PFSK-1 (cell line): ENCODE measurements at regions not wholly inside any gene's neighbourhood (a gene's known extent, or its start where the extent isn't known, plus 50 kb on each side); places are given as distances from the start of the nearest gene placed in this dataset.

Source experiments
- FOXP2 ChIP-seq: optimal IDR thresholded peaks from 2 replicates; pipeline ENCODE3; 2011; ENCODE audit warnings: borderline replicate concordance, control low read depth, inconsistent platforms; ENCODE audit not compliant: insufficient read depth; ENCODE audit errors: extremely low read length, extremely low read depth
- POLR2AphosphoS5 ChIP-seq: IDR thresholded peaks from 2 replicates; pipeline ENCODE4 v1.6.1; 2012; ENCODE audit warnings: low read depth, mild to moderate bottlenecking, control low read depth, low read length, moderate library complexity
- SIN3A ChIP-seq: IDR thresholded peaks from 2 replicates; pipeline ENCODE4 v1.6.1; 2012; ENCODE audit warnings: mild to moderate bottlenecking, low read length, moderate library complexity, borderline replicate concordance; ENCODE audit not compliant: insufficient read depth
- TAF1 ChIP-seq: IDR thresholded peaks from 2 replicates; pipeline ENCODE4 v1.6.1; 2012; ENCODE audit warnings: low read length, control low read depth, borderline replicate concordance; ENCODE audit not compliant: insufficient read depth
- TF ChIP-seq, protein P1 (sequence below), 2 experiments: IDR thresholded peaks; 2 replicates each; pipeline versions ENCODE4 v1.6.1 to v1.8.0; 2011 to 2012; ENCODE audit warnings: low read depth in 2 of 2, low read length in 2 of 2, control low read depth in 1 of 2, inconsistent platforms in 1 of 2, mild to moderate bottlenecking in 1 of 2, moderate library complexity in 1 of 2; ENCODE audit not compliant: insufficient read depth in 1 of 2

- TF ChIP-seq POLR2AphosphoS5 (no peak), TAF1 (no peak), FOXP2 (no peak), SIN3A (no peak)
- TF ChIP-seq, protein P1, sequence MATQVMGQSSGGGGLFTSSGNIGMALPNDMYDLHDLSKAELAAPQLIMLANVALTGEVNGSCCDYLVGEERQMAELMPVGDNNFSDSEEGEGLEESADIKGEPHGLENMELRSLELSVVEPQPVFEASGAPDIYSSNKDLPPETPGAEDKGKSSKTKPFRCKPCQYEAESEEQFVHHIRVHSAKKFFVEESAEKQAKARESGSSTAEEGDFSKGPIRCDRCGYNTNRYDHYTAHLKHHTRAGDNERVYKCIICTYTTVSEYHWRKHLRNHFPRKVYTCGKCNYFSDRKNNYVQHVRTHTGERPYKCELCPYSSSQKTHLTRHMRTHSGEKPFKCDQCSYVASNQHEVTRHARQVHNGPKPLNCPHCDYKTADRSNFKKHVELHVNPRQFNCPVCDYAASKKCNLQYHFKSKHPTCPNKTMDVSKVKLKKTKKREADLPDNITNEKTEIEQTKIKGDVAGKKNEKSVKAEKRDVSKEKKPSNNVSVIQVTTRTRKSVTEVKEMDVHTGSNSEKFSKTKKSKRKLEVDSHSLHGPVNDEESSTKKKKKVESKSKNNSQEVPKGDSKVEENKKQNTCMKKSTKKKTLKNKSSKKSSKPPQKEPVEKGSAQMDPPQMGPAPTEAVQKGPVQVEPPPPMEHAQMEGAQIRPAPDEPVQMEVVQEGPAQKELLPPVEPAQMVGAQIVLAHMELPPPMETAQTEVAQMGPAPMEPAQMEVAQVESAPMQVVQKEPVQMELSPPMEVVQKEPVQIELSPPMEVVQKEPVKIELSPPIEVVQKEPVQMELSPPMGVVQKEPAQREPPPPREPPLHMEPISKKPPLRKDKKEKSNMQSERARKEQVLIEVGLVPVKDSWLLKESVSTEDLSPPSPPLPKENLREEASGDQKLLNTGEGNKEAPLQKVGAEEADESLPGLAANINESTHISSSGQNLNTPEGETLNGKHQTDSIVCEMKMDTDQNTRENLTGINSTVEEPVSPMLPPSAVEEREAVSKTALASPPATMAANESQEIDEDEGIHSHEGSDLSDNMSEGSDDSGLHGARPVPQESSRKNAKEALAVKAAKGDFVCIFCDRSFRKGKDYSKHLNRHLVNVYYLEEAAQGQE (IDR thresholded peaks at IDR 0.05; ENCODE audit: insufficient read depth in 1 of 2, low read depth in 2 of 2, low read length in 2 of 2), result no peak
These were observed 289.4 kb upstream of the STXBP5 start for GRCh38 chr6:146914489-146915483.
